GM21447 (cell line): ENCODE measurements at regions not wholly inside any gene's neighbourhood (a gene's known extent, or its start where the extent isn't known, plus 50 kb on each side); places are given as distances from the start of the nearest gene placed in this dataset.

Experiments
- ATAC-seq: cut with Tn5 transposase; IDR thresholded peaks from one replicate; pipeline ENCODE4 v1.9.1; 2021; ENCODE audit not compliant: unreplicated experiment

GRCh38 chr5:56358703-56359681 is 125.9 kb upstream of the ANKRD55 start:
- no peak for ATAC-seq

- no peak for ATAC-seq
Measured at GRCh38 chr5:56358046-56358445, 124.9 kb upstream of the ANKRD55 start.

GRCh38 chr5:56357426-56357825 is 124.3 kb upstream of the ANKRD55 start:
- ATAC-seq: no peak

- ATAC-seq: no peak
Measured at GRCh38 chr5:56356836-56357160, 123.7 kb upstream of the ANKRD55 start.

GRCh38 chr5:56356121-56356835 is 123.1 kb upstream of the ANKRD55 start:
- no peak for ATAC-seq

GRCh38 chr5:56354836-56355235 is 121.7 kb upstream of the ANKRD55 start:
- no peak for ATAC-seq

GRCh38 chr5:56352808-56353590 is 119.9 kb upstream of the ANKRD55 start:
- no peak for ATAC-seq

GRCh38 chr5:56350597-56351170 is 117.6 kb upstream of the ANKRD55 start:
- ATAC-seq: no peak

- ATAC-seq: no peak
Measured at GRCh38 chr5:56350011-56350596, 117.0 kb upstream of the ANKRD55 start.

GRCh38 chr5:56349461-56349860 is 116.3 kb upstream of the ANKRD55 start:
- no peak for ATAC-seq

- no peak for ATAC-seq
Measured at GRCh38 chr5:56346741-56347535, 113.8 kb upstream of the ANKRD55 start.

GRCh38 chr5:56346044-56346710 is 113.0 kb upstream of the ANKRD55 start:
- ATAC-seq: no peak

GRCh38 chr5:56345352-56345751 is 112.2 kb upstream of the ANKRD55 start:
- ATAC-seq: no peak

- ATAC-seq: no peak
Measured at GRCh38 chr5:56344594-56344993, 111.5 kb upstream of the ANKRD55 start.

GRCh38 chr5:56343988-56344387 is 110.9 kb upstream of the ANKRD55 start:
- ATAC-seq: no peak

- ATAC-seq: no peak
Measured at GRCh38 chr5:56342616-56343015, 109.5 kb upstream of the ANKRD55 start.

- no peak for ATAC-seq
Measured at GRCh38 chr5:56340196-56340980, 107.3 kb upstream of the ANKRD55 start.

GRCh38 chr5:56339732-56340131 is 106.6 kb upstream of the ANKRD55 start:
- ATAC-seq: no peak
